Gastroesophageal sphincter (tissue), 3 donors: ENCODE measurements at regions not wholly inside any gene's neighbourhood (a gene's known extent, or its start where the extent isn't known, plus 50 kb on each side); places are given as distances from the start of the nearest gene placed in this dataset.

Source experiments
- EP300 ChIP-seq: sonication (generic); formaldehyde crosslinking; IDR thresholded peaks from one replicate; pipeline ENCODE4 v1.6.1; 2017; ENCODE audit warnings: antibody characterized with exemption, mild to moderate bottlenecking
- TF ChIP-seq, protein P1 (sequence below), 4 experiments: fragments of 200-600 bp in 2 of 4; fragments of 450-650 bp in 2 of 4; sonication (generic) in 1 of 4; IDR thresholded peaks; one replicate each; pipeline ENCODE4 v1.5.1; 2017 to 2019; ENCODE audit warnings: antibody characterized with exemption in 4 of 4, mild to moderate bottlenecking in 2 of 4, moderate library complexity in 2 of 4

GRCh38 chr7:52537051-52537450 lies 498.4 kb upstream of the POM121L12 start:
- TF ChIP-seq, protein P1, sequence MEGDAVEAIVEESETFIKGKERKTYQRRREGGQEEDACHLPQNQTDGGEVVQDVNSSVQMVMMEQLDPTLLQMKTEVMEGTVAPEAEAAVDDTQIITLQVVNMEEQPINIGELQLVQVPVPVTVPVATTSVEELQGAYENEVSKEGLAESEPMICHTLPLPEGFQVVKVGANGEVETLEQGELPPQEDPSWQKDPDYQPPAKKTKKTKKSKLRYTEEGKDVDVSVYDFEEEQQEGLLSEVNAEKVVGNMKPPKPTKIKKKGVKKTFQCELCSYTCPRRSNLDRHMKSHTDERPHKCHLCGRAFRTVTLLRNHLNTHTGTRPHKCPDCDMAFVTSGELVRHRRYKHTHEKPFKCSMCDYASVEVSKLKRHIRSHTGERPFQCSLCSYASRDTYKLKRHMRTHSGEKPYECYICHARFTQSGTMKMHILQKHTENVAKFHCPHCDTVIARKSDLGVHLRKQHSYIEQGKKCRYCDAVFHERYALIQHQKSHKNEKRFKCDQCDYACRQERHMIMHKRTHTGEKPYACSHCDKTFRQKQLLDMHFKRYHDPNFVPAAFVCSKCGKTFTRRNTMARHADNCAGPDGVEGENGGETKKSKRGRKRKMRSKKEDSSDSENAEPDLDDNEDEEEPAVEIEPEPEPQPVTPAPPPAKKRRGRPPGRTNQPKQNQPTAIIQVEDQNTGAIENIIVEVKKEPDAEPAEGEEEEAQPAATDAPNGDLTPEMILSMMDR (IDR thresholded peaks at IDR 0.05), result no peak
- TF ChIP-seq EP300, result no peak
